Prostate gland (tissue), 2 donors: ENCODE measurements at regions not wholly inside any gene's neighbourhood (a gene's known extent, or its start where the extent isn't known, plus 50 kb on each side); places are given as distances from the start of the nearest gene placed in this dataset.
"Not testable (repeated sequence)": the region's sequence is repeated elsewhere in the genome, so short reads cannot be mapped to it uniquely, and the experiment has no call there.

Source experiments
- DNase-seq: peaks from one replicate; pipeline ENCODE4 v3.0.0-alpha.2; 2019; ENCODE audit warnings: low spot score
- H3K27ac ChIP-seq, 2 donors: fragments of 200-600 bp; sonication (generic); 2 replicates each; pipeline ENCODE4 v1.5.1; 2017 to 2019
- H3K27me3 ChIP-seq: fragments of 200-600 bp; sonication (generic); replicated peaks from 2 replicates; pipeline ENCODE4 v1.5.1; 2019; ENCODE audit not compliant: insufficient read depth
- H3K36me3 ChIP-seq, 2 donors: fragments of 200-600 bp; sonication (generic); 1 replicate in 1 of 2; 2 replicates in 1 of 2; pipeline versions ENCODE4 v1.5.1 to v1.8.1; 2017 to 2019
- H3K4me1 ChIP-seq: fragments of 200-600 bp; sonication (generic); replicated peaks from 2 replicates; pipeline ENCODE4 v1.5.1; 2019
- H3K4me3 ChIP-seq, 2 donors: fragments of 200-600 bp; sonication (generic); 2 replicates each; pipeline ENCODE4 v1.5.1; 2017 to 2019
- H3K9me3 ChIP-seq: fragments of 200-600 bp; sonication (generic); 2 replicates; pipeline ENCODE4 v1.5.1; 2017
- POLR2A ChIP-seq: fragments of 450-650 bp; IDR thresholded peaks from one replicate; pipeline ENCODE4 v1.6.1; 2016; ENCODE audit warnings: antibody characterized with exemption, mild to moderate bottlenecking
- POLR2AphosphoS5 ChIP-seq: sonication (generic); formaldehyde crosslinking; IDR thresholded peaks from one replicate; pipeline ENCODE4 v1.6.1; 2017; ENCODE audit warnings: antibody characterized with exemption
- WGBS: methylation state at CpG from one replicate; pipeline ENCODE4 v1.1.5; 2018; 5-methylcytosine and 5-hydroxymethylcytosine counted together
- intact Hi-C: fragments of 100-400 bp; cut with DNase I; formaldehyde crosslinking; loops from one replicate; pipeline ENCODE4 v1.14.2; 2022
- TF ChIP-seq, protein P1 (sequence below), 4 experiments: fragments of 200-600 bp in 2 of 4; fragments of 450-650 bp in 2 of 4; sonication (generic) in 2 of 4; IDR thresholded peaks; 1 replicate in 3 of 4; 2 replicates in 1 of 4; pipeline ENCODE4 v1.5.1; 2016 to 2019; ENCODE audit warnings: antibody characterized with exemption in 4 of 4, mild to moderate bottlenecking in 2 of 4, moderate library complexity in 2 of 4

DNA sequence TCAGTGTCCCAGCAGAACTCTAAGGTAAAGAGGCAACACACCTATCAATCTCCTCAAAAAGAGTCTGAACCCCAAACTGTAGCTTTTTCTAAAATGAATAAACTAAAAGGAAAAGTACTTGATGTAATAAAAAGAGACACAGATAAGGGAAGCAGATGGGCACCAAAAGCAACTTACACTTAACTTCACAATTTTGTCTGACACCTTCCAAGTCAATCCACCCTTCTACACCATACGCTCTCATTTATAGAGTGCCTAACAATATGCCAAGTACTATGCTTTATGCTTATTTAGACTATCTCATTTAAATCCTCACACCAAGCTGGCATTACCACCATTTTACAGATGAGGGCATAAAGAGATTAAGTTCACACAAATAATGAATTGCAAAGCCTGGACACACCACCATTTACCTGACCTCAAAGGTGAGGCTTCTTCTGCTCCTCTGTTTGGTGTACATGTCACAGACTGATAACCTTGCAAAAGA is 90.6 kb upstream of the DST start:
- WGBS, result 90% methylated on average over 1 of the region's 1 CpG

DNA sequence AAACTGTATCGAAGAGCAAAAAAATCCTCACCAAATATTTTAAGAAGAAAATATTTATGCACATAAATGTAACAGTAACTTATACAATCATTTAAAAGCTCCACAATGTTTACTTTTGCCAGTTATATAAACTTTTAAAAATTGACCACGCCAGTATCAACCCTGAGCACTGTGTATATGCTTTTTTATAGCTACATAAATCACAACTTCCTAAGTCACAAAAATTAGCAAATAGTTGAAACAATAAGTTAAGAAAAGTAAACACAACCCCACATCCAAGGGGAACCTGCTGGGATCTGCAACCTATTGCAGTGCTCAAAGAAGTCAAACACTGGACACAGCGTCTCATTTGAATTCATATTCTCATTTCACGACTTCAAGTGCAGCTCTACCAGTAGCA is 89.8 kb upstream of the DST start:
- Histone ChIP-seq H3K27me3 (no peaks in the 10 kb centered on the region), H3K4me3 (no peak overlapping the region), H3K9me3 (no peaks in the 10 kb centered on the region), H3K27ac (no peak overlapping the region), H3K36me3 (no peaks in the 10 kb centered on the region), H3K4me1 (no peaks in the 10 kb centered on the region)
- TF ChIP-seq POLR2AphosphoS5 (no peak), POLR2A (no peak)
- TF ChIP-seq, protein P1, sequence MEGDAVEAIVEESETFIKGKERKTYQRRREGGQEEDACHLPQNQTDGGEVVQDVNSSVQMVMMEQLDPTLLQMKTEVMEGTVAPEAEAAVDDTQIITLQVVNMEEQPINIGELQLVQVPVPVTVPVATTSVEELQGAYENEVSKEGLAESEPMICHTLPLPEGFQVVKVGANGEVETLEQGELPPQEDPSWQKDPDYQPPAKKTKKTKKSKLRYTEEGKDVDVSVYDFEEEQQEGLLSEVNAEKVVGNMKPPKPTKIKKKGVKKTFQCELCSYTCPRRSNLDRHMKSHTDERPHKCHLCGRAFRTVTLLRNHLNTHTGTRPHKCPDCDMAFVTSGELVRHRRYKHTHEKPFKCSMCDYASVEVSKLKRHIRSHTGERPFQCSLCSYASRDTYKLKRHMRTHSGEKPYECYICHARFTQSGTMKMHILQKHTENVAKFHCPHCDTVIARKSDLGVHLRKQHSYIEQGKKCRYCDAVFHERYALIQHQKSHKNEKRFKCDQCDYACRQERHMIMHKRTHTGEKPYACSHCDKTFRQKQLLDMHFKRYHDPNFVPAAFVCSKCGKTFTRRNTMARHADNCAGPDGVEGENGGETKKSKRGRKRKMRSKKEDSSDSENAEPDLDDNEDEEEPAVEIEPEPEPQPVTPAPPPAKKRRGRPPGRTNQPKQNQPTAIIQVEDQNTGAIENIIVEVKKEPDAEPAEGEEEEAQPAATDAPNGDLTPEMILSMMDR (IDR thresholded peaks at IDR 0.05), result no peak
- intact Hi-C loops, result no loop called here
- WGBS, result 35% methylated on average over 4 of the region's 4 CpGs
- no peak for DNase-seq

More for the DNA sequence above, 90.6 kb upstream of the DST start:
- TF ChIP-seq, protein P1 (IDR thresholded peaks at IDR 0.05), result no peak
- TF ChIP-seq POLR2AphosphoS5, result no peak
- TF ChIP-seq POLR2A, result no peak
- no peak overlapping the region for H3K27ac ChIP-seq
- H3K27me3 ChIP-seq, result no peaks in the 10 kb centered on the region
- H3K4me3 ChIP-seq, result no peak overlapping the region
- no peaks in the 10 kb centered on the region for H3K4me1 ChIP-seq
- H3K36me3 ChIP-seq, result no peaks in the 10 kb centered on the region
- intact Hi-C loops, result no loop called here
- no peaks in the 10 kb centered on the region for H3K9me3 ChIP-seq
- DNase-seq, result no peak

DNA sequence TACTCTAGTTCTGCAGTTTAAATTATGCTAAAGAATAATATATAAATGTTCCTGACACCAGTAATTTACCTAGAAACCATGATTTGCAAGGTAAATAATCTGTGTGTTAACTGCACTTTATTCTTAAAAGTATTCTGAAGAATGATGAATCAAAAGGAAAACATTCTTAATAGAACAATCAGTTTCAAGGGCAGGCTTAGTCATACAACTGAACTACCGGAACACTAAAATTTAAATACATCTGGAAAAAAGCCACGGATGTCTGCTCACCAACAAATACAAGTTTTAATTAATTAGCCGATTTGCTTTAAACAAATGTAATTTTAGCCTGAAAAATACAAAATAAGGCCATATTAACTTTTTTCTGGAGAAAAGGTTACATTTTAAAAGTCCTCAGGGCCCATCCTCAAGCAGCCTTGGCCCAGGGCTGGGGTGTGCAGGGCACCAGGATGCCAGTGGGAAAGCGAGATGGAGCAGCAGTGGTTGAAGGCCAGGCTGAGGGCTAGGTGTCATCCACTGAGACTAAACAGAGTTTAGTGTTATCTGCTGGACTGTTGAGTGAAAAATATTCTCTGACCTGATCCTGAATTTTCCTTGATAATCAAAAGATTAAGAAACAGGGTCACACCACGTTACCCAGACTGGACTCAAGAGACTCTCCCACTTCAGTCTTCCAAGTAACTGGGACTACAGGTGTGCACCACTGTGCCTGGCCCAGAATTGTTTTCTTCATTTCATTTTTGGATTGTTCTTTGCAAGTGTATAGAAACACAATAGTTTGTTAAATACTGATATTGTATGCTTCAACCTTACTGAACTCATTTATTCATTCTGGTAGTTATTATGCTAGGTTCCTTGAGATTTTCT is 88.2 kb upstream of the DST start:
- H3K36me3 ChIP-seq, result no peaks in the 10 kb centered on the region
- intact Hi-C loops, result no loop called here
- no peak overlapping the region for H3K4me3 ChIP-seq
- TF ChIP-seq POLR2AphosphoS5, result no peak
- no peak for DNase-seq
- H3K9me3 ChIP-seq, result no peaks in the 10 kb centered on the region
- H3K4me1 ChIP-seq, result no peaks in the 10 kb centered on the region
- no peaks in the 10 kb centered on the region for H3K27me3 ChIP-seq
- 55% methylated on average over 5 of the region's 5 CpGs for WGBS
- H3K27ac ChIP-seq, result no peak overlapping the region

DNA sequence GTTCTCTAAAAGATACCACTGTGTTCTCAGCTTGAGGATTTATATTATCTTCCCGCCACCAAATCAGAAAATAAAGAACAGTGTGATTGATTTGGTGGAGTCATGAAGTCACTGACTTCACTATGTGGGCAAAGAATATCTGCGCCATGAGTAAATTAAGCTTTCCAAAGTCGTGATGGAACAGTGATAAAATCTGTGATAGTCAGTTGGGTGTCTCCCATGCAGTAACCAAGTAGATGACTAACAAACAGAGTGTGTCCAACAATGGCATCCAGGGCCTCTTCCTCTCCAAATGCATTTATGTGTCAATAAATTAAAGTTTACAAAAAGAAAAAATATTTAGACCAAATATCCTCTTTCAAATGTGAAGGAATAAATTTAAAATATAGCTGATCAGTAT is 87.0 kb upstream of the DST start:
- no peak overlapping the region for H3K27ac ChIP-seq
- intact Hi-C loops, result no loop called here
- no peaks in the 10 kb centered on the region for H3K4me1 ChIP-seq
- H3K4me3 ChIP-seq, result no peak overlapping the region
- 79% methylated on average over 3 of the region's 3 CpGs for WGBS
- DNase-seq, result no peak
- no peaks in the 10 kb centered on the region for H3K36me3 ChIP-seq
- no peaks in the 10 kb centered on the region for H3K27me3 ChIP-seq
- H3K9me3 ChIP-seq, result no peaks in the 10 kb centered on the region
- TF ChIP-seq POLR2A, result no peak
- TF ChIP-seq POLR2AphosphoS5, result no peak
- TF ChIP-seq, protein P1 (IDR thresholded peaks at IDR 0.05), result no peak

DNA sequence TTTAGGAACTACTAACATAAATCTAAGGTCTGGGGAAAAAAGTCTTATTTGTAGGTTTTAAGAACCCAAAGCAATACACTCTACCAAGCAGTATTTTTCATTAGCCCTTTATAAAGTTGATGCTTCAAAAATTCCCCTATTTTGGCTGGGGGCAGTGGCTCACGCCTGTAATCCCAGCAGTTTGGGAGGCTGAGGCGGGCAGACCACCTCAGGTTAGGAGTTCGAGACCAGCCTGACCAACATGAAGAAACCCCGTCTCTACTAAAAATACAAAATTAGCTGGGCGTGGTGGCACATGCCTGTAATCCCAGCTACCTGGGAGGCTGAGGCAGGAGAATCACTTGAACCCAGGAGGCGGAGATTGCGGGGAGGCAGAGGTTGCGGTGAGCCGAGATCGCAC is 86.5 kb upstream of the DST start:
- H3K4me1 ChIP-seq, H3K9me3 ChIP-seq, H3K4me3 ChIP-seq, H3K27ac ChIP-seq, H3K36me3 ChIP-seq, H3K27me3 ChIP-seq, intact Hi-C loops, DNase-seq: not testable (repeated sequence)
- WGBS, result 96% methylated on average over 10 of the region's 10 CpGs
